GM18951 (cell line): ENCODE measurements at regions not wholly inside any gene's neighbourhood (a gene's known extent, or its start where the extent isn't known, plus 50 kb on each side); places are given as distances from the start of the nearest gene placed in this dataset.

Experiments used
- POLR2A ChIP-seq: IDR thresholded peaks from 4 replicates; pipeline ENCODE4 v1.6.1; 2011; ENCODE audit warnings: mild to moderate bottlenecking; ENCODE audit not compliant: insufficient read length, insufficient read depth; ENCODE audit errors: extremely low read depth
- in situ Hi-C: fragments of 300-500 bp; cut with MboI; formaldehyde crosslinking; loops from one replicate; pipeline ENCODE4 v1.12.0; 2022; ENCODE audit warnings: low sequenced_read_pairs, mixed read lengths, inconsistent platforms; ENCODE audit not compliant: unreplicated experiment

- in situ Hi-C loops, result no loop called here
- no peak for TF ChIP-seq POLR2A
Observed at GRCh38 chr3:6249679-6250078, 611.2 kb upstream of the GRM7 start.

GRCh38 chr3:6250167-6250566 is 610.7 kb upstream of the GRM7 start:
- in situ Hi-C loops, result no loop called here

GRCh38 chr3:6251612-6252400 is 609.1 kb upstream of the GRM7 start:
- no peak for TF ChIP-seq POLR2A
- in situ Hi-C loops, result no loop called here

More at GRCh38 chr3:6250167-6250566, 610.7 kb upstream of the GRM7 start:
- TF ChIP-seq POLR2A, result no peak

DNA sequence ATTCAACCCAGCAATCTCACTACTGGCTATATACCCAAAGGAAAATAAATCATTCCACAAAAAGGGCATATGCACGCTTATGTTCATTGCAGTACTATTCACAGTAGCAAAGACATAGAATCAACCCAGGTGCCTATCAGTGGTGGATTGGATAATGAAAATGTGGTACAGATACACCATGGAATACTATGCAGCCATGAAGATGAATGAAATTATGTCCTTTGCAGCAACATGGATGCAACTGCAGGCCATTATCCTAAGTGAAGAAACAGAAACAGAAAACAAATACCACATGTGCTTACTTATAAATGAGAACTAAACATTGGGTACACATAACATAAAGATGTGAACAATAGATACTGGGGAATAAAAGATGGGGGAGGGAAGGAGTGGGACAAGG is 606.4 kb upstream of the GRM7 start:
- no peak for TF ChIP-seq POLR2A
- in situ Hi-C loops, result no loop called here

- in situ Hi-C loops, result no loop called here
Observed at GRCh38 chr3:6255229-6255628, 605.7 kb upstream of the GRM7 start.

DNA sequence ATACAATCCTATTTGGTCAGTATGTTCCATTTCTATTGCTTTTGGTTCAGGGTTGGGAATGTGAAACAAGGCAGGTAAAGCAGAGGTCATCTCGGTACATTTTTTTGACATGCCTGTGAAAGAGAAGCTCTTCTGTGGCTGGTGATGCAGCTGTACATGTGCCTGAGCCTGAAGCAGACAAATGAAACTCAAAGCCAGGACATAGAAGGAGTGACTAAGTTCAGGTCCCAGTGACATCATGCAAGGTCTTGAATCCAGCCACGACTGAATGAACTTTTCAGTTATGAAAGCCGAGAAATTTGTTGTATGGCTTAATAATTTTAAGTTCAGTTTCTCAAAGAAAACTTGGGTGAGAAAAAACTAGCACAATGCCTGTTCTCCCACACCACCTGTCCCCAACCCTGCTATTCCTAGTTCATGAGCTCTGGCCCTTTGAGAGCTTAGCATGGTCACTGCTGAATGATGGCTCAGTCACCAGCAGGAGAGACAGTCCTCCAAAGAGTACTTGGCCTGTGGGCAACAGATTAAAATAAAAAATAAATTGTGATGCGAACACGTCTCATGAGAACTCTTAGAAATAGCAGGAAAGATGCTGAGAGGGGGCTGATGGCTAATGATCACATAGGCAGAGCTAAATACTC is 600.2 kb upstream of the GRM7 start:
- no peak for TF ChIP-seq POLR2A
- in situ Hi-C loops, result no loop called here

More at GRCh38 chr3:6255229-6255628, 605.7 kb upstream of the GRM7 start:
- TF ChIP-seq POLR2A, result no peak

- no peak for TF ChIP-seq POLR2A
- in situ Hi-C loops, result no loop called here
Observed at GRCh38 chr3:6262010-6262409, 598.9 kb upstream of the GRM7 start.

DNA sequence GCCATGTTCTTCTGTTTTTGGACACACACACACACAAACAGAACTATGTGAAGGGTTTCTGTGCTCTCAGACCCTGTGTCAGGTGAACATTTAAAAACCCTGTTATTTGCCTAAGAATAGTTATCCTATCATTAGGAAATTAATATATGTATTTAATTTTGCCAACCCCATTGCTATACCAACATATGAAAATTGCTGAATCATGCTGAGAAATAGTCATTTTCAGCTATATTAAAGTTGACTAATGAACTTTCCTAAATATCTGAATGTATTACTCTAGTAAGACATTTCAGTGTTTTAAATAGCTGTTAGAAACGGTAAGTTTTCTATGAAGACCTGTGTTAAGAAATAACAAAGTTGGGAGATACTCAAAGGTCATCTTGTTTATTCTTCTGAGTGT is 596.9 kb upstream of the GRM7 start:
- in situ Hi-C loops, result no loop called here
- TF ChIP-seq POLR2A, result no peak

DNA sequence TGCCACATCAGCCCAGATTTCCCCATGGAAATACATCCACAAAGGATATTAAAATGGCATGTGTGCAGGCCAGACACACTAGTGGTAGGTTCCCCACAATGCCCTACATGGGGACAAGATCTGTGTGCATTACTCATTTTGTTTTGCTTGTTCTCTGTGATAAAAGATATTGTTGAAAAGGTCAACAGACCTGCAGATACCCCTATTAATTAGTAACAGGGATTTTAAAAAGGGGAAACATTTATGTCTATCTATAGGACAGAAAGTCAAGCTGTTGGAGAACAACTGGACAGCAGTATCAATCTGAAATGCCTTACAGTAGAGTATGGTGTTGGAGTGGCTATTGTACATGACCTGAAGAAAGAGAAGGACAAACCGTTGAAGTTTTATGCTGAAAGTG is 596.0 kb upstream of the GRM7 start:
- in situ Hi-C loops, result no loop called here
- no peak for TF ChIP-seq POLR2A

GRCh38 chr3:6266135-6266534 is 594.8 kb upstream of the GRM7 start:
- no peak for TF ChIP-seq POLR2A
- in situ Hi-C loops, result no loop called here

- TF ChIP-seq POLR2A, result no peak
- in situ Hi-C loops, result no loop called here
Observed at GRCh38 chr3:6273878-6274277, 587.0 kb upstream of the GRM7 start.

DNA sequence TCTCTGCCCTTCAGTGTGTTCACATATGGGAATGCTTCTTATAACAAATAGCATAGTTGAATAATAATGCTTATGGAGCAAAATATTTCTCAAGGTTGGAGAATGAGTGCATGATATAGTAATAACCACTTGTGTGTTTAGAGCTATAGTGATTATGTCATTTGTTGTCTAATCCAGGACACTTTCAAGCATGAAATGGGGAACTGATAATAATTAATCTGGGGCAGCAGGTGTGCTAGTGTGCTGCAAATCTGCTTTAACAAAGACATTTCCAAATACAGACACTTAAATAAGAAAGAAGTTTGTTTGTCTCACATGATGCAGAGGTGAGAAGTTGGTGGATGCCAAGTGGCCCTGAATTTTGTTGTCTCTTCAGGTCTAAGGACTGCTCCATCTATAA is 579.3 kb upstream of the GRM7 start:
- in situ Hi-C loops, result no loop called here
- TF ChIP-seq POLR2A, result no peak

DNA sequence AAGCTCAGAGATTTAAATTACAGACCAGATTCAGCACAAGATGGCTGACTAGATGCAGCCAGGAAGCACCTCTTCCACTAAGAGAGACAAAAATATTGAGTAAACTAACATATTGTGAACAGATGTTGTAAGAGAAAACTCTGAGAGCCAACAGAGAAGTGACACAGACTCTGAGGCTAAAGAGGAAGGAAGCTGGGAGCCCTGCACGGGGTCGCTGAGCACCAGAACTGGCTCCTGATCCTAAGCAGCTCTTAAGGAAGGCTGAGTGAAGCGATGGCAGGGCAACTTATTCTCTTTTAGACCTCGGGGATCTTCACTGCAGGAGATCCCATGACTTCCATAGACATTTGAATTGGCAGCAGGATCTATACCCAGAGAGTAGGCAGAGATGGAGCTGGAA is 578.0 kb upstream of the GRM7 start:
- in situ Hi-C loops, result no loop called here
- no peak for TF ChIP-seq POLR2A
